ENCODE measurements at regions not wholly inside any gene's neighbourhood (a gene's known extent, or its start where the extent isn't known, plus 50 kb on each side); places are given as distances from the start of the nearest gene placed in this dataset.

- no peak overlapping the region for H3K27ac ChIP-seq (ENCODE audit: low read length)
- no peak overlapping the region for H3K4me2 ChIP-seq (ENCODE audit: low read length)
- H3K9me3 ChIP-seq (ENCODE audit: low read length) = no peaks in the 10 kb centered on the region
- no peak overlapping the region for H2AFZ ChIP-seq (ENCODE audit: low read depth, low read length)
- no peaks in the 10 kb centered on the region for H4K20me1 ChIP-seq (ENCODE audit: insufficient read depth)
- H3K9me2 ChIP-seq (ENCODE audit: insufficient read depth, low read length) = no peaks in the 10 kb centered on the region
- no peaks in the 10 kb centered on the region for H3K27me3 ChIP-seq (ENCODE audit: insufficient read depth, low read depth, low read length)
- H3K9ac ChIP-seq (ENCODE audit: low read length) = no peak overlapping the region
- no peaks in the 10 kb centered on the region for H3K79me2 ChIP-seq (replicated peaks; ENCODE audit: insufficient read depth, low read length)
- H3K4me3 ChIP-seq (ENCODE audit: low read length) = no peak overlapping the region
- no peak for TF ChIP-seq TAF1 (IDR thresholded peaks at IDR 0.05; ENCODE audit: low read depth)
- no peak for TF ChIP-seq REST (IDR thresholded peaks at IDR 0.05; ENCODE audit: borderline replicate concordance)
- no peak for TF ChIP-seq EP300 (conservative IDR thresholded peaks at IDR 0.05; ENCODE audit: poor library complexity, severe bottlenecking)
- no peak for TF ChIP-seq CTCF (IDR thresholded peaks at IDR 0.05; ENCODE audit: poor library complexity, severe bottlenecking)
- no peak for TF ChIP-seq POLR2AphosphoS5 (IDR thresholded peaks at IDR 0.05)
- no peak for TF ChIP-seq EZH2 (IDR thresholded peaks at IDR 0.05; ENCODE audit: borderline replicate concordance, insufficient read depth, low read length, poor library complexity, severe bottlenecking)
- TF ChIP-seq RAD21 (conservative IDR thresholded peaks at IDR 0.05) = no peak
- H3K36me3 ChIP-seq (ENCODE audit: insufficient read depth, low read length) = no peaks in the 10 kb centered on the region
- H3F3A ChIP-seq (ENCODE audit: insufficient read depth, low read length, poor library complexity, severe bottlenecking) = no peaks in the 10 kb centered on the region
Observed at GRCh38 chr5:93071710-93072109, 509.3 kb downstream of the NR2F1-AS1 start.

GRCh38 chr5:93070938-93071337 is 510.1 kb downstream of the NR2F1-AS1 start:
- Histone ChIP-seq H3K9me3 (ENCODE audit: low read length) (no peaks in the 10 kb centered on the region), H3K79me2 (replicated peaks; ENCODE audit: insufficient read depth, low read length) (no peaks in the 10 kb centered on the region), H3F3A (ENCODE audit: insufficient read depth, low read length, poor library complexity, severe bottlenecking) (no peaks in the 10 kb centered on the region), H3K27ac (ENCODE audit: low read length) (no peak overlapping the region), H3K9me2 (ENCODE audit: insufficient read depth, low read length) (no peaks in the 10 kb centered on the region), H3K4me2 (ENCODE audit: low read length) (no peak overlapping the region), H4K20me1 (ENCODE audit: insufficient read depth) (no peaks in the 10 kb centered on the region), H3K9ac (ENCODE audit: low read length) (no peak overlapping the region), H2AFZ (ENCODE audit: low read depth, low read length) (no peak overlapping the region), H3K27me3 (ENCODE audit: insufficient read depth, low read depth, low read length) (no peaks in the 10 kb centered on the region), H3K36me3 (ENCODE audit: insufficient read depth, low read length) (no peaks in the 10 kb centered on the region), H3K4me3 (ENCODE audit: low read length) (no peak overlapping the region)
- TF ChIP-seq EZH2 (IDR thresholded peaks at IDR 0.05; ENCODE audit: borderline replicate concordance, insufficient read depth, low read length, poor library complexity, severe bottlenecking) (no peak), POLR2AphosphoS5 (IDR thresholded peaks at IDR 0.05) (no peak), CTCF (IDR thresholded peaks at IDR 0.05; ENCODE audit: poor library complexity, severe bottlenecking) (no peak), MXI1 (conservative IDR thresholded peaks at IDR 0.05; ENCODE audit: poor library complexity, severe bottlenecking) (no peak), TAF1 (IDR thresholded peaks at IDR 0.05; ENCODE audit: low read depth) (no peak), RAD21 (conservative IDR thresholded peaks at IDR 0.05) (no peak), EP300 (conservative IDR thresholded peaks at IDR 0.05; ENCODE audit: poor library complexity, severe bottlenecking) (no peak), SMC3 (conservative IDR thresholded peaks at IDR 0.05; ENCODE audit: poor library complexity) (no peak), REST (IDR thresholded peaks at IDR 0.05; ENCODE audit: borderline replicate concordance) (no peak)
